GM23248 (cell line): ENCODE measurements at regions not wholly inside any gene's neighbourhood (a gene's known extent, or its start where the extent isn't known, plus 50 kb on each side); places are given as distances from the start of the nearest gene placed in this dataset.

Experiments used
- EZH2 ChIP-seq: fragments of 200-600 bp; sonication (generic); IDR thresholded peaks from 2 replicates; pipeline ENCODE4 v1.6.1; 2018; ENCODE audit warnings: antibody characterized with exemption, mild to moderate bottlenecking; ENCODE audit not compliant: insufficient read depth, poor library complexity, severe bottlenecking
- EZH2phosphoT487 ChIP-seq: fragments of 200-600 bp; sonication (generic); IDR thresholded peaks from 2 replicates; pipeline ENCODE4 v1.6.1; 2018; ENCODE audit warnings: antibody characterized with exemption, moderate library complexity, mild to moderate bottlenecking, low read depth; ENCODE audit not compliant: insufficient read depth

GRCh38 chr7:127446842-127447241 is 54.3 kb upstream of the ZNF800 start:
- TF ChIP-seq EZH2 (no peak), EZH2phosphoT487 (no peak)
